HUES6 (cell line): ENCODE measurements at regions not wholly inside any gene's neighbourhood (a gene's known extent, or its start where the extent isn't known, plus 50 kb on each side); places are given as distances from the start of the nearest gene placed in this dataset.

Experiments
- H3K27ac ChIP-seq: 2 replicates; pipeline ENCODE4 v1.7.0; 2013; ENCODE audit warnings: low read depth, mild to moderate bottlenecking, low read length, inconsistent platforms
- H3K27me3 ChIP-seq: 2 replicates; pipeline ENCODE4 v1.6.1; 2013; ENCODE audit warnings: low read length; ENCODE audit not compliant: control insufficient read depth, insufficient read depth
- H3K36me3 ChIP-seq: 2 replicates; pipeline ENCODE4 v1.6.1; 2013; ENCODE audit warnings: low read length; ENCODE audit not compliant: control insufficient read depth, insufficient read depth
- H3K4me1 ChIP-seq: 2 replicates; pipeline ENCODE4 v1.6.1; 2013; ENCODE audit warnings: low read length; ENCODE audit not compliant: control insufficient read depth, insufficient read depth
- H3K4me3 ChIP-seq: 2 replicates; pipeline ENCODE4 v1.5.1; 2013; ENCODE audit warnings: low read depth, low read length
- H3K9ac ChIP-seq: one replicate; pipeline ENCODE4 v1.6.1; 2013; ENCODE audit warnings: mild to moderate bottlenecking, low read length
- H3K9me3 ChIP-seq: 2 replicates; pipeline ENCODE4 v1.6.1; 2013; ENCODE audit warnings: low read depth, low read length; ENCODE audit not compliant: control insufficient read depth, insufficient read depth

GRCh38 chr3:117874904-117875874 lies 1159.5 kb downstream of the IGSF11 start:
- Histone ChIP-seq H3K27me3 (no peaks in the 10 kb centered on the region), H3K27ac (no peak overlapping the region), H3K9me3 (no peaks in the 10 kb centered on the region), H3K9ac (no peak overlapping the region), H3K4me3 (no peak overlapping the region), H3K4me1 (peaks cover 10% of the 10 kb centered on the region), H3K36me3 (no peaks in the 10 kb centered on the region)

GRCh38 chr3:117875887-117876286 lies 1158.8 kb downstream of the IGSF11 start:
- Histone ChIP-seq H3K36me3 (no peaks in the 10 kb centered on the region), H3K4me3 (no peak overlapping the region), H3K9ac (no peak overlapping the region), H3K4me1 (peaks cover 10% of the 10 kb centered on the region), H3K27ac (no peak overlapping the region), H3K27me3 (no peaks in the 10 kb centered on the region), H3K9me3 (no peaks in the 10 kb centered on the region)

GRCh38 chr3:117880638-117881037 lies 1154.0 kb downstream of the IGSF11 start:
- Histone ChIP-seq H3K9ac (no peak overlapping the region), H3K4me1 (no peaks in the 10 kb centered on the region), H3K27ac (no peak overlapping the region), H3K36me3 (no peaks in the 10 kb centered on the region), H3K9me3 (no peaks in the 10 kb centered on the region), H3K4me3 (no peak overlapping the region), H3K27me3 (no peaks in the 10 kb centered on the region)

- H3K9me3 ChIP-seq: no peaks in the 10 kb centered on the region
- no peak overlapping the region for H3K9ac ChIP-seq
- no peaks in the 10 kb centered on the region for H3K36me3 ChIP-seq
- no peak overlapping the region for H3K27ac ChIP-seq
- no peaks in the 10 kb centered on the region for H3K4me1 ChIP-seq
- no peak overlapping the region for H3K4me3 ChIP-seq
- no peaks in the 10 kb centered on the region for H3K27me3 ChIP-seq
Measured at GRCh38 chr3:117881210-117881609, 1153.4 kb downstream of the IGSF11 start.

- Histone ChIP-seq H3K36me3 (no peaks in the 10 kb centered on the region), H3K4me1 (no peaks in the 10 kb centered on the region; the same call in 1 of the 2 replicates), H3K9ac (no peak overlapping the region), H3K27me3 (no peaks in the 10 kb centered on the region), H3K4me3 (no peak overlapping the region), H3K27ac (no peak overlapping the region), H3K9me3 (no peaks in the 10 kb centered on the region)
Measured at GRCh38 chr3:117885011-117885441, 1149.6 kb downstream of the IGSF11 start.

- Histone ChIP-seq H3K4me1 (no peaks in the 10 kb centered on the region; the same call in 1 of the 2 replicates), H3K9ac (no peak overlapping the region), H3K4me3 (no peak overlapping the region), H3K27ac (no peak overlapping the region), H3K9me3 (no peaks in the 10 kb centered on the region), H3K36me3 (no peaks in the 10 kb centered on the region), H3K27me3 (no peaks in the 10 kb centered on the region)
Measured at GRCh38 chr3:117886147-117886546, 1148.5 kb downstream of the IGSF11 start.

GRCh38 chr3:117887031-117887430 lies 1147.6 kb downstream of the IGSF11 start:
- H3K27me3 ChIP-seq: no peaks in the 10 kb centered on the region
- no peak overlapping the region for H3K4me3 ChIP-seq
- no peak overlapping the region for H3K27ac ChIP-seq
- no peaks in the 10 kb centered on the region for H3K9me3 ChIP-seq
- no peaks in the 10 kb centered on the region; the same call in 1 of the 2 replicates for H3K4me1 ChIP-seq
- H3K9ac ChIP-seq: no peak overlapping the region
- no peaks in the 10 kb centered on the region for H3K36me3 ChIP-seq

GRCh38 chr3:117887901-117888300 lies 1146.7 kb downstream of the IGSF11 start:
- Histone ChIP-seq H3K36me3 (no peaks in the 10 kb centered on the region), H3K27ac (no peak overlapping the region), H3K27me3 (no peaks in the 10 kb centered on the region), H3K4me3 (no peak overlapping the region), H3K9me3 (no peaks in the 10 kb centered on the region), H3K4me1 (no peaks in the 10 kb centered on the region; the same call in 1 of the 2 replicates), H3K9ac (no peak overlapping the region)

- H3K9me3 ChIP-seq: 0 out of 2 replicates have a peak, but pooled peaks cover under 1% of the 10 kb centered on the region
- H3K36me3 ChIP-seq: no peaks in the 10 kb centered on the region
- no peak overlapping the region for H3K27ac ChIP-seq
- H3K27me3 ChIP-seq: no peaks in the 10 kb centered on the region
- no peaks in the 10 kb centered on the region; the same call in 1 of the 2 replicates for H3K4me1 ChIP-seq
- no peak overlapping the region for H3K9ac ChIP-seq
- no peak overlapping the region for H3K4me3 ChIP-seq
Measured at GRCh38 chr3:117892431-117892841, 1142.2 kb downstream of the IGSF11 start.

GRCh38 chr3:117893001-117893400 lies 1141.6 kb downstream of the IGSF11 start:
- Histone ChIP-seq H3K9me3 (0 out of 2 replicates have a peak, but pooled peaks cover 4% of the 10 kb centered on the region), H3K27ac (no peak overlapping the region), H3K27me3 (no peaks in the 10 kb centered on the region), H3K4me3 (no peak overlapping the region), H3K9ac (no peak overlapping the region), H3K36me3 (no peaks in the 10 kb centered on the region), H3K4me1 (no peaks in the 10 kb centered on the region; the same call in 1 of the 2 replicates)

- no peak overlapping the region for H3K9ac ChIP-seq
- no peaks in the 10 kb centered on the region for H3K4me1 ChIP-seq
- 0 out of 2 replicates have a peak, but pooled peaks cover 4% of the 10 kb centered on the region for H3K9me3 ChIP-seq
- H3K4me3 ChIP-seq: no peak overlapping the region
- H3K36me3 ChIP-seq: no peaks in the 10 kb centered on the region
- no peak overlapping the region for H3K27ac ChIP-seq
- H3K27me3 ChIP-seq: no peaks in the 10 kb centered on the region
Measured at GRCh38 chr3:117893638-117894037, 1141.0 kb downstream of the IGSF11 start.
